ENCODE measurements at regions not wholly inside any gene's neighbourhood (a gene's known extent, or its start where the extent isn't known, plus 50 kb on each side); places are given as distances from the start of the nearest gene placed in this dataset.

DNA sequence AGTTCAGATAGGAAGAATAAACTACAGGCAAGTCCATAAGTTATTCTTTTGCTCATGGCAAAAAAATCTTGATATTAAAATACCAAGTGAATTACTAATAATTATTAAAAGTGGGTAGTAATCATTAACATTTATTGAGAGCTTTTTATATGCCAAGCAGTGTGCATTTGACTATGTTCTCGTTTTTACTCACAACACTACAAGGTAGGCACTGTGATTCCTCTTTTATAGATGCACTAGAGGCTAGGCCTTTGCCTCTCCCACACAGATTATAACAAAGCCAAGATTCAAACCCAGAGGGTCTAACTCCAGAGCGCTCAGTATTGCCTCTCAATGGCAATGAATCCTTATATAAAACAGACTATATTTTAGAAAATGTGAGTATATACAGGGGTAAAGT lies 254.2 kb downstream of the NAF1 start:
- H3K4me3 ChIP-seq (ENCODE audit: low read depth, low read length): no peak overlapping the region
- FAIRE-seq (no peak), DNase-seq (ENCODE audit: low read depth) (no peak)
- TF ChIP-seq, protein P1, sequence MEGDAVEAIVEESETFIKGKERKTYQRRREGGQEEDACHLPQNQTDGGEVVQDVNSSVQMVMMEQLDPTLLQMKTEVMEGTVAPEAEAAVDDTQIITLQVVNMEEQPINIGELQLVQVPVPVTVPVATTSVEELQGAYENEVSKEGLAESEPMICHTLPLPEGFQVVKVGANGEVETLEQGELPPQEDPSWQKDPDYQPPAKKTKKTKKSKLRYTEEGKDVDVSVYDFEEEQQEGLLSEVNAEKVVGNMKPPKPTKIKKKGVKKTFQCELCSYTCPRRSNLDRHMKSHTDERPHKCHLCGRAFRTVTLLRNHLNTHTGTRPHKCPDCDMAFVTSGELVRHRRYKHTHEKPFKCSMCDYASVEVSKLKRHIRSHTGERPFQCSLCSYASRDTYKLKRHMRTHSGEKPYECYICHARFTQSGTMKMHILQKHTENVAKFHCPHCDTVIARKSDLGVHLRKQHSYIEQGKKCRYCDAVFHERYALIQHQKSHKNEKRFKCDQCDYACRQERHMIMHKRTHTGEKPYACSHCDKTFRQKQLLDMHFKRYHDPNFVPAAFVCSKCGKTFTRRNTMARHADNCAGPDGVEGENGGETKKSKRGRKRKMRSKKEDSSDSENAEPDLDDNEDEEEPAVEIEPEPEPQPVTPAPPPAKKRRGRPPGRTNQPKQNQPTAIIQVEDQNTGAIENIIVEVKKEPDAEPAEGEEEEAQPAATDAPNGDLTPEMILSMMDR (IDR thresholded peaks at IDR 0.05; ENCODE audit: insufficient read depth, low read length, severe bottlenecking): no peak
- H3K27me3 ChIP-seq (ENCODE audit: control insufficient read depth, insufficient read depth, low read length): no peaks in the 10 kb centered on the region
- no peaks in the 10 kb centered on the region for H3K36me3 ChIP-seq (ENCODE audit: control insufficient read depth, insufficient read depth, low read length)

DNA sequence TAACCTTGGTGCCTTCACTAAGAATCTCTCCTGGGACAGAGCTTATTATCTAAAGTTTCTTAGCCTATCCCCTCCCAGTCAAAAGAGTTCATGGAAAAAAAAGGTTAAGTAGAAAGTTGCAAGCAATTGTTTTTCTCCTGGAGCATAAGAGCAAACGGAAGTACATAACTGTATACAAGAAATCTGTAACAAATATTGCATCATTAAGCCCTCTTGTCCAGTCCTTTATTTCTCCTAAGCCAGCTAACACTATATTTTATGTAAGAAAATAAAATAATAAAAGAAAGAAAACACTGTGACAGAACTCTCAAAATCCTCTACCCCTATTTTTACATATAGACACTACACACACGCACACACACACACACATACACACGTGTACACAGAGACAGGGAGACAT lies 255.3 kb downstream of the NAF1 start:
- Histone ChIP-seq H3K4me3 (ENCODE audit: low read depth, low read length) (no peak overlapping the region), H3K27me3 (ENCODE audit: control insufficient read depth, insufficient read depth, low read length) (no peaks in the 10 kb centered on the region), H3K36me3 (ENCODE audit: control insufficient read depth, insufficient read depth, low read length) (no peaks in the 10 kb centered on the region)
- FAIRE-seq: no peak
- no peak for DNase-seq (ENCODE audit: low read depth)
- TF ChIP-seq, protein P1 (IDR thresholded peaks at IDR 0.05; ENCODE audit: insufficient read depth, low read length, severe bottlenecking): no peak

DNA sequence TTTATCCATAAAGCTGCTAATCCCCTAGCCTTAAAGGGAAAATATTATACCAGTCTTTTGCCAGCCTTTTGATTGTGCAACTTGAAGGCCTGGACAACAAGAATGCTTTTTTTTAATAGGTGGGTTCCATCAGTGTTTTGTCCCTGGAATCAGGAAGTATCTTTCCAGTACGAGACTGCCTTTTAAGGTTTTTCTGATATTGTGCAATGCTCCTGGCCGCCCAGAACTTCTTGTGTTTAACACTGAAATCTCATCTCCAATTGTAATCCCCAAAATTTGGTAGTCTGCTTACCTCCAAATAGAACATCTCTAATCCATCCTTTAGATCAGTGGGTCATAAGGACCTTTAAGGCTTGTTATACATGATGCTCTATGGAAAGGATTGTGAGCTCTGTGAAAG lies 256.7 kb downstream of the NAF1 start:
- FAIRE-seq (no peak), DNase-seq (ENCODE audit: low read depth) (no peak)
- TF ChIP-seq, protein P1 (IDR thresholded peaks at IDR 0.05; ENCODE audit: insufficient read depth, low read length, severe bottlenecking): no peak
- H3K36me3 ChIP-seq (ENCODE audit: control insufficient read depth, insufficient read depth, low read length): no peaks in the 10 kb centered on the region
- H3K27me3 ChIP-seq (ENCODE audit: control insufficient read depth, insufficient read depth, low read length): no peaks in the 10 kb centered on the region
- H3K4me3 ChIP-seq (ENCODE audit: low read depth, low read length): no peak overlapping the region

DNA sequence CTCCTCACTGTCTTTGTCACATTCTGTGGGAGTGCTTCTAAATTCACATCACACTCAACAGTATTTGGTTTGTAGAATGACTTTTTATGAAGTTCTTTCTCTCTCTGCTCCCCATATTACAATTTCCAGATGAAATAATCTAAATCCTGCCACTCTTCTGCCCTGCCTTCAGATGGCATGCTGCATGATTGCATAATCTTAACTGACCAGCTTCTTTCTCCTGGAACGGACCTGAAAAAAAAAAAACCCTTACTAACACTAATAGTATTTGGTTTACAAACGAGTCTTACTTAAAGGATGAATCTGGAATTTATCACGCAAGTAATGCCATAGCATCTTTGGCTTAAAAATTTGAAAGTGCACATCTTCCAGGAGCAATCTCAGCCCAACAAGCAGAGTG lies 272.3 kb downstream of the NAF1 start:
- FAIRE-seq (no peak), DNase-seq (ENCODE audit: low read depth) (no peak)
- Histone ChIP-seq H3K36me3 (ENCODE audit: control insufficient read depth, insufficient read depth, low read length) (no peaks in the 10 kb centered on the region), H3K4me3 (ENCODE audit: low read depth, low read length) (no peak overlapping the region), H3K27me3 (ENCODE audit: control insufficient read depth, insufficient read depth, low read length) (no peaks in the 10 kb centered on the region)
- TF ChIP-seq, protein P1 (IDR thresholded peaks at IDR 0.05; ENCODE audit: insufficient read depth, low read length, severe bottlenecking): no peak

DNA sequence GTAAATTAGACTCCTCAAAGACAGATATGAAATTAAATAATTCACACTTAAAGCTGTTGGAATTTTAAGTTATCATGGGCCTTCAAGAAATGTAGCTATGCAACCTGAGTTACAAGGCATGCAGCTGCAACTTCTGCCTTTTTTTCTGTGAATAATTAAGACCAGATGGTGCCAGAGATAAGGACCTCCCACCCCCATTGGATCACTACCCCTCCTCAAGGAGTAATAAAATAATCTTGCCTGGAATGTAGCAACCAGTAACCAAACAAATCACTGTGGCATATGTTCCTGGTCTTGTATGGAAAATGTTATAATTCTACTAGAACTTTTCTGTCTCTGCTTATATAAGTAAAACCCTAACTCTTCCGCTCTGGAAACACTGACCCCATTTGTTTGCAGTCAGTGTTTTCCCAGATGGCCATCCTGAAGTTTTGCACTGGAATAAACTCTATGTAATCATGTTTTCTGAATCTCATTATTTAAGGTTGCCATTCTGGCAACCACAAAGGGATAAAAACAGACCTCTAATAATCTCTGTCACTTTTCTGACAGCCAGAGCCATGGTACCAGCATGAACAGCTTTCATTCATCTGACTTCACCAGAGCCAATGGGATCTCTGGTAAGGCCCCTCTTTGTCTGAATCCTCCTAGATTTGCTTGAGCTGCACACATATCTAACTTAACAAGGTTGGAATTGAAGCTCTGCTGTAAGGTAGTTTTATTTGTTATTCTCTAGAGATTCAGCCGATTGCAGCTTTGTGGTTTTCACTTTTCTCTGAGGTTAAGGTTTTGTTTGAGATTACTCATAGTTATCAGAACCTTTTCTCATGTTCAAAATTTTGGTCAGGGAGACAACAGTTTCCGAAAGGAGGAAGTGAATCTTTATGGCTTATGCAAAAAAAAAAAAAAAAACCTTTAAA lies 274.6 kb downstream of the NAF1 start:
- FAIRE-seq (no peak), DNase-seq (ENCODE audit: low read depth) (peak; percentile 1)
- no peak overlapping the region for H3K4me3 ChIP-seq (ENCODE audit: low read depth, low read length)
- TF ChIP-seq, protein P1 (IDR thresholded peaks at IDR 0.05; ENCODE audit: insufficient read depth, low read length, severe bottlenecking): no peak
- no peaks in the 10 kb centered on the region for H3K27me3 ChIP-seq (ENCODE audit: control insufficient read depth, insufficient read depth, low read length)
- no peaks in the 10 kb centered on the region for H3K36me3 ChIP-seq (ENCODE audit: control insufficient read depth, insufficient read depth, low read length)

All from bronchial epithelial cell (primary cell).